Panc1 (cell line): ENCODE measurements at regions not wholly inside any gene's neighbourhood (a gene's known extent, or its start where the extent isn't known, plus 50 kb on each side); places are given as distances from the start of the nearest gene placed in this dataset.

Experiments used
- ATAC-seq: fragments of 200-7000 bp; cut with Tn5 transposase; 2 replicates; pipeline ENCODE4 v1.9.1; 2020; ENCODE audit warnings: mild to moderate bottlenecking, moderate library complexity
- BruUV-seq: library from RNA; stranded (reverse); fragments of 400-500 nt; replicated peaks from 2 replicates; lab custom pipeline; 2021; lab: Mats Ljungman, UMichigan
- CTCF ChIA-PET: fragments of 300-600 bp; sonication (Branson Sonifier 250); formaldehyde crosslinking; loops from one replicate; lab custom pipeline; 2022; ENCODE audit warnings: antibody characterized with exemption; lab: Charles Lee
- POLR2A ChIA-PET: fragments of 300-600 bp; sonication (Branson Sonifier 250); formaldehyde crosslinking; loops from one replicate; lab custom pipeline; 2022; ENCODE audit warnings: antibody characterized with exemption; lab: Charles Lee
- DNase-seq: peaks from one replicate; pipeline ENCODE4 v3.0.0-alpha.2; 2010; ENCODE audit warnings: low read depth, low spot score
- H3K27ac ChIP-seq: 2 replicates; pipeline ENCODE4 v1.5.1; 2011; ENCODE audit warnings: mild to moderate bottlenecking, low read length, inconsistent platforms
- H3K27me3 ChIP-seq: fragments of 200-500 bp; sonication (Bioruptor generic); 2 replicates; pipeline ENCODE4 v1.6.0; 2014; ENCODE audit warnings: low read length, inconsistent platforms; ENCODE audit not compliant: control insufficient read depth, insufficient read depth
- H3K36me3 ChIP-seq: fragments of 200-500 bp; sonication (Bioruptor generic); 2 replicates; pipeline ENCODE4 v1.5.1; 2014; ENCODE audit warnings: inconsistent platforms, mild to moderate bottlenecking, low read length, moderate library complexity; ENCODE audit not compliant: control insufficient read depth, insufficient read depth
- H3K4me1 ChIP-seq: 2 replicates; pipeline ENCODE4 v1.5.1; 2011; ENCODE audit warnings: inconsistent platforms, mild to moderate bottlenecking, low read length, moderate library complexity; ENCODE audit not compliant: control insufficient read depth, insufficient read depth
- H3K4me3 ChIP-seq, 2 experiments: 2 replicates each; pipeline ENCODE4 v1.5.1; 2011 to 2012; ENCODE audit warnings: low read depth in 2 of 2, low read length in 2 of 2, mild to moderate bottlenecking in 2 of 2, inconsistent platforms in 1 of 2, moderate library complexity in 1 of 2
- H3K9me3 ChIP-seq: fragments of 200-500 bp; sonication (Bioruptor generic); 2 replicates; pipeline ENCODE4 v1.5.1; 2014; ENCODE audit warnings: low read depth, mild to moderate bottlenecking, inconsistent platforms, low read length, moderate library complexity; ENCODE audit not compliant: control insufficient read depth, insufficient read depth
- POLR2AphosphoS5 ChIP-seq: IDR thresholded peaks from 2 replicates; pipeline ENCODE4 v1.6.1; 2012; ENCODE audit warnings: mild to moderate bottlenecking, low read depth, low read length, moderate library complexity
- SIN3A ChIP-seq: IDR thresholded peaks from 2 replicates; pipeline ENCODE4 v1.6.1; 2012; ENCODE audit warnings: low read depth, mild to moderate bottlenecking, low read length, moderate library complexity, borderline replicate concordance; ENCODE audit not compliant: insufficient read depth
- TCF7L2 ChIP-seq: IDR thresholded peaks from 2 replicates; pipeline ENCODE4 v1.6.1; 2011; ENCODE audit warnings: mild to moderate bottlenecking, low read depth, low read length, inconsistent platforms
- in situ Hi-C: cut with HindIII; loops from 2 replicates; pipeline ENCODE4 v1.10.0; 2016; ENCODE audit warnings: low sequenced_read_pairs, low pct_unique_long_range_greater_than_20kb
- intact Hi-C: fragments of 100-400 bp; cut with micrococcal nuclease; formaldehyde crosslinking; loops from one replicate; pipeline ENCODE4 v1.10.0; 2022; ENCODE audit not compliant: unreplicated experiment
- TF ChIP-seq, protein P1 (sequence below): fragments of 450-650 bp; IDR thresholded peaks from 2 replicates; pipeline ENCODE4 v1.5.1; 2017; ENCODE audit warnings: mild to moderate bottlenecking
- TF ChIP-seq, protein P2 (sequence below), 2 experiments: IDR thresholded peaks; 2 replicates each; pipeline ENCODE4 v1.6.1; 2011 to 2012; ENCODE audit warnings: low read depth in 2 of 2, control low read depth in 1 of 2, low read length in 1 of 2, mild to moderate bottlenecking in 1 of 2, moderate library complexity in 1 of 2; ENCODE audit not compliant: insufficient read depth in 1 of 2

DNA sequence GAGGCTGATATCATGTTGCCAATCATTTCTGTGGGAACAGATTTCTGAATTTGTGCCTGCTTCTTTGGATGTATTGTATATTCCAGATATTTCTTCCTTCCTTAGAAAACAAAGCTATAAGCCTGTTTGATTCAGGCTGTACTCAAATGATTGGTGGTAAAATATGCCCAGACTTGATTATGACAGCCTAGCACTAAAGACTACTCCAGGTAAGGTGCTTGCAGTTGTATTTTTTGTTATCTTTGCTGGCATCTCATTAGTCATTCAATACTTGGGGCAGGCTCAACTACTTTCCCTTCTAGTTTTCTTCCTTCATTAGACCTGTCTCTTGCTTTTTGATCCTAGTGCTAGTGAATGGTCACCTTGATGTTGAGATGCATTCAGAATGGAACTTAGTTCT, 90.6 kb downstream of the ZNF518B start:
- H3K4me1 ChIP-seq: no peaks in the 10 kb centered on the region
- no peak for ATAC-seq
- no peaks in the 10 kb centered on the region for H3K27me3 ChIP-seq
- intact Hi-C loops: no loop called here
- BruUV-seq: no TSS peak
- H3K27ac ChIP-seq: no peak overlapping the region
- ChIA-PET CTCF (no interaction called here), POLR2A (no interaction called here)
- DNase-seq: no peak
- in situ Hi-C loops: no loop called here
- TF ChIP-seq, protein P1, sequence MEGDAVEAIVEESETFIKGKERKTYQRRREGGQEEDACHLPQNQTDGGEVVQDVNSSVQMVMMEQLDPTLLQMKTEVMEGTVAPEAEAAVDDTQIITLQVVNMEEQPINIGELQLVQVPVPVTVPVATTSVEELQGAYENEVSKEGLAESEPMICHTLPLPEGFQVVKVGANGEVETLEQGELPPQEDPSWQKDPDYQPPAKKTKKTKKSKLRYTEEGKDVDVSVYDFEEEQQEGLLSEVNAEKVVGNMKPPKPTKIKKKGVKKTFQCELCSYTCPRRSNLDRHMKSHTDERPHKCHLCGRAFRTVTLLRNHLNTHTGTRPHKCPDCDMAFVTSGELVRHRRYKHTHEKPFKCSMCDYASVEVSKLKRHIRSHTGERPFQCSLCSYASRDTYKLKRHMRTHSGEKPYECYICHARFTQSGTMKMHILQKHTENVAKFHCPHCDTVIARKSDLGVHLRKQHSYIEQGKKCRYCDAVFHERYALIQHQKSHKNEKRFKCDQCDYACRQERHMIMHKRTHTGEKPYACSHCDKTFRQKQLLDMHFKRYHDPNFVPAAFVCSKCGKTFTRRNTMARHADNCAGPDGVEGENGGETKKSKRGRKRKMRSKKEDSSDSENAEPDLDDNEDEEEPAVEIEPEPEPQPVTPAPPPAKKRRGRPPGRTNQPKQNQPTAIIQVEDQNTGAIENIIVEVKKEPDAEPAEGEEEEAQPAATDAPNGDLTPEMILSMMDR: no peak
- TF ChIP-seq TCF7L2 (no peak), SIN3A (no peak), POLR2AphosphoS5 (no peak)
- TF ChIP-seq, protein P2, sequence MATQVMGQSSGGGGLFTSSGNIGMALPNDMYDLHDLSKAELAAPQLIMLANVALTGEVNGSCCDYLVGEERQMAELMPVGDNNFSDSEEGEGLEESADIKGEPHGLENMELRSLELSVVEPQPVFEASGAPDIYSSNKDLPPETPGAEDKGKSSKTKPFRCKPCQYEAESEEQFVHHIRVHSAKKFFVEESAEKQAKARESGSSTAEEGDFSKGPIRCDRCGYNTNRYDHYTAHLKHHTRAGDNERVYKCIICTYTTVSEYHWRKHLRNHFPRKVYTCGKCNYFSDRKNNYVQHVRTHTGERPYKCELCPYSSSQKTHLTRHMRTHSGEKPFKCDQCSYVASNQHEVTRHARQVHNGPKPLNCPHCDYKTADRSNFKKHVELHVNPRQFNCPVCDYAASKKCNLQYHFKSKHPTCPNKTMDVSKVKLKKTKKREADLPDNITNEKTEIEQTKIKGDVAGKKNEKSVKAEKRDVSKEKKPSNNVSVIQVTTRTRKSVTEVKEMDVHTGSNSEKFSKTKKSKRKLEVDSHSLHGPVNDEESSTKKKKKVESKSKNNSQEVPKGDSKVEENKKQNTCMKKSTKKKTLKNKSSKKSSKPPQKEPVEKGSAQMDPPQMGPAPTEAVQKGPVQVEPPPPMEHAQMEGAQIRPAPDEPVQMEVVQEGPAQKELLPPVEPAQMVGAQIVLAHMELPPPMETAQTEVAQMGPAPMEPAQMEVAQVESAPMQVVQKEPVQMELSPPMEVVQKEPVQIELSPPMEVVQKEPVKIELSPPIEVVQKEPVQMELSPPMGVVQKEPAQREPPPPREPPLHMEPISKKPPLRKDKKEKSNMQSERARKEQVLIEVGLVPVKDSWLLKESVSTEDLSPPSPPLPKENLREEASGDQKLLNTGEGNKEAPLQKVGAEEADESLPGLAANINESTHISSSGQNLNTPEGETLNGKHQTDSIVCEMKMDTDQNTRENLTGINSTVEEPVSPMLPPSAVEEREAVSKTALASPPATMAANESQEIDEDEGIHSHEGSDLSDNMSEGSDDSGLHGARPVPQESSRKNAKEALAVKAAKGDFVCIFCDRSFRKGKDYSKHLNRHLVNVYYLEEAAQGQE (IDR thresholded peaks at IDR 0.05; ENCODE audit: insufficient read depth in 1 of 2, low read depth in 2 of 2, low read length in 1 of 2): no peak
- H3K36me3 ChIP-seq: no peaks in the 10 kb centered on the region
- H3K9me3 ChIP-seq: no peaks in the 10 kb centered on the region
- no peak overlapping the region for H3K4me3 ChIP-seq

GRCh38 chr4:10364194-10364593, 93.0 kb downstream of the ZNF518B start:
- Histone ChIP-seq H3K4me3 (no peak overlapping the region), H3K9me3 (no peaks in the 10 kb centered on the region), H3K4me1 (no peaks in the 10 kb centered on the region), H3K36me3 (no peaks in the 10 kb centered on the region), H3K27ac (no peak overlapping the region), H3K27me3 (no peaks in the 10 kb centered on the region)
- no TSS peak for BruUV-seq
- TF ChIP-seq POLR2AphosphoS5 (no peak), SIN3A (no peak), TCF7L2 (no peak)
- TF ChIP-seq, protein P1: no peak
- TF ChIP-seq, protein P2 (IDR thresholded peaks at IDR 0.05; ENCODE audit: insufficient read depth in 1 of 2, low read depth in 2 of 2, low read length in 1 of 2): no peak
- DNase-seq: no peak
- CTCF ChIA-PET: no interaction called here
- in situ Hi-C loops (no loop called here), intact Hi-C loops (no loop called here)
- no peak for ATAC-seq
- POLR2A ChIA-PET: no interaction called here
